H1 (cell line): ENCODE measurements at regions not wholly inside any gene's neighbourhood (a gene's known extent, or its start where the extent isn't known, plus 50 kb on each side); places are given as distances from the start of the nearest gene placed in this dataset.

ENCODE experiments used
- BACH1 ChIP-seq: IDR thresholded peaks from 2 replicates; pipeline ENCODE4 v1.6.1; 2012; ENCODE audit warnings: low read length, improper control_type of control experiment
- CTCF ChIP-seq, 3 experiments: IDR thresholded peaks; 1 replicate in 2 of 3; 2 replicates in 1 of 3; pipeline versions ENCODE4 v1.5.1 to v1.6.1; 2011; ENCODE audit warnings: low read length in 3 of 3, mild to moderate bottlenecking in 3 of 3, inconsistent platforms in 2 of 3, low read depth in 1 of 3, moderate library complexity in 1 of 3; ENCODE audit not compliant: insufficient read depth in 1 of 3; ENCODE audit errors: control extremely low read depth in 1 of 3
- RAD21 ChIP-seq, 2 experiments: IDR thresholded peaks in 1 of 2; conservative IDR thresholded peaks in 1 of 2; 2 replicates each; pipeline ENCODE4 v1.6.1; 2011; ENCODE audit warnings: low read depth in 2 of 2, low read length in 2 of 2, improper control_type of control experiment in 1 of 2, inconsistent platforms in 1 of 2, mild to moderate bottlenecking in 1 of 2, moderate library complexity in 1 of 2
- SP1 ChIP-seq: IDR thresholded peaks from 2 replicates; pipeline ENCODE4 v1.6.1; 2011; ENCODE audit warnings: low read depth, low read length
- SUZ12 ChIP-seq: fragments of 200-600 bp; sonication (generic); IDR thresholded peaks from 2 replicates; pipeline ENCODE4 v1.6.1; 2012; ENCODE audit warnings: mild to moderate bottlenecking, inconsistent platforms, low read length, moderate library complexity, mixed read lengths

GRCh38 chr16:13571036-13571435, 348.9 kb upstream of the ERCC4 start (continued):
- TF ChIP-seq RAD21 (IDR thresholded peaks at IDR 0.05 in 1 of 2, conservative IDR thresholded peaks at IDR 0.05 in 1 of 2; ENCODE audit: low read depth in 2 of 2, low read length in 2 of 2) (no peak), SP1 (no peak), BACH1 (no peak), SUZ12 (no peak), CTCF (IDR thresholded peaks at IDR 0.05; ENCODE audit: control extremely low read depth in 1 of 3, insufficient read depth in 1 of 3, low read depth in 1 of 3, low read length in 3 of 3) (no peak)
